Small intestine (tissue), 7 donors: ENCODE measurements at regions not wholly inside any gene's neighbourhood (a gene's known extent, or its start where the extent isn't known, plus 50 kb on each side); places are given as distances from the start of the nearest gene placed in this dataset.

Experiments used
- DNase-seq, 2 donors: peaks; one replicate each; pipeline versions ENCODE4 v3.0.0 to v3.0.0-alpha.2; 2013
- FAIRE-seq: peaks from 2 replicates; lab custom pipeline; 2012; peaks lifted over from hg19 to GRCh38; lab: Jason Lieb, UNC
- H3K27ac ChIP-seq, 3 donors: one replicate each; pipeline ENCODE4 v1.5.1; 2013; ENCODE audit warnings: low read length in 2 of 3, mild to moderate bottlenecking in 2 of 3, control low read depth in 1 of 3, inconsistent platforms in 1 of 3, low read depth in 1 of 3, moderate library complexity in 1 of 3
- H3K27me3 ChIP-seq, 3 donors: one replicate each; pipeline ENCODE4 v1.6.1; 2013; ENCODE audit warnings: low read length in 3 of 3, inconsistent platforms in 1 of 3; ENCODE audit not compliant: control insufficient read depth in 3 of 3, insufficient read depth in 3 of 3
- H3K36me3 ChIP-seq, 3 donors: one replicate each; pipeline ENCODE4 v1.6.1; 2013; ENCODE audit warnings: low read length in 3 of 3, inconsistent platforms in 1 of 3, low read depth in 1 of 3, mild to moderate bottlenecking in 1 of 3, moderate library complexity in 1 of 3; ENCODE audit not compliant: control insufficient read depth in 3 of 3, insufficient read depth in 2 of 3
- H3K4me1 ChIP-seq, 3 donors: one replicate each; pipeline ENCODE4 v1.6.1; 2013; ENCODE audit warnings: low read length in 2 of 3, inconsistent platforms in 1 of 3, low read depth in 1 of 3, mild to moderate bottlenecking in 1 of 3, moderate library complexity in 1 of 3; ENCODE audit not compliant: control insufficient read depth in 3 of 3, insufficient read depth in 2 of 3
- H3K4me3 ChIP-seq, 3 donors: one replicate each; pipeline ENCODE4 v1.5.1; 2013; ENCODE audit warnings: low read length in 3 of 3, control low read depth in 1 of 3, inconsistent platforms in 1 of 3, low read depth in 1 of 3, mild to moderate bottlenecking in 1 of 3, moderate library complexity in 1 of 3
- H3K9me3 ChIP-seq, 2 donors: one replicate each; pipeline ENCODE4 v1.6.1; 2013; ENCODE audit warnings: low read depth in 1 of 2, low read length in 1 of 2; ENCODE audit not compliant: control insufficient read depth in 2 of 2, insufficient read depth in 1 of 2
- WGBS, 3 donors: extraction: QIAGEN DNeasy Blood & Tissue Kit; methylation state at CpG; one replicate each; pipeline ENCODE4 v1.1.7; 2013; 5-methylcytosine and 5-hydroxymethylcytosine counted together
- donor health status: healthy with polysubstance abuse.
- donor health status: control.
- donor health status: control.
- donor health status: Bipolar disorder and iron deficiency.
- donor health status: healthy.

- DNase-seq (no peak), FAIRE-seq (no peak)
- Histone ChIP-seq H3K27ac (no peak overlapping the region), H3K4me1 (no peaks in the 10 kb centered on the region), H3K9me3 (no peaks in the 10 kb centered on the region), H3K4me3 (no peak overlapping the region), H3K36me3 (no peaks in the 10 kb centered on the region), H3K27me3 (no peaks in the 10 kb centered on the region)
- 89 to 91% (median 90%) methylated on average over 2 of the region's 2 CpGs for WGBS, 3 donors
Measured at GRCh38 chr3:117699058-117699457, 989.5 kb downstream of the TUSC7 start.

- H3K27me3 ChIP-seq = no peaks in the 10 kb centered on the region
- no peak overlapping the region for H3K4me3 ChIP-seq
- no peak for DNase-seq
- H3K36me3 ChIP-seq = no peaks in the 10 kb centered on the region
- no peaks in the 10 kb centered on the region for H3K4me1 ChIP-seq
- no peak overlapping the region for H3K27ac ChIP-seq
- 58 to 69% (median 66%) methylated on average over 6 of the region's 6 CpGs for WGBS, 3 donors
- no peaks in the 10 kb centered on the region for H3K9me3 ChIP-seq
- FAIRE-seq = no peak
Measured at GRCh38 chr3:117700573-117701360, 991.2 kb downstream of the TUSC7 start.

GRCh38 chr3:117705011-117705410 is 995.4 kb downstream of the TUSC7 start:
- Histone ChIP-seq H3K36me3 (no peaks in the 10 kb centered on the region), H3K9me3 (no peaks in the 10 kb centered on the region), H3K4me3 (no peak overlapping the region), H3K4me1 (no peaks in the 10 kb centered on the region), H3K27me3 (no peaks in the 10 kb centered on the region), H3K27ac (no peak overlapping the region)
- 58 to 80% (median 63%) methylated on average over 3 of the region's 3 CpGs for WGBS, 3 donors
- DNase-seq (no peak), FAIRE-seq (no peak)

DNA sequence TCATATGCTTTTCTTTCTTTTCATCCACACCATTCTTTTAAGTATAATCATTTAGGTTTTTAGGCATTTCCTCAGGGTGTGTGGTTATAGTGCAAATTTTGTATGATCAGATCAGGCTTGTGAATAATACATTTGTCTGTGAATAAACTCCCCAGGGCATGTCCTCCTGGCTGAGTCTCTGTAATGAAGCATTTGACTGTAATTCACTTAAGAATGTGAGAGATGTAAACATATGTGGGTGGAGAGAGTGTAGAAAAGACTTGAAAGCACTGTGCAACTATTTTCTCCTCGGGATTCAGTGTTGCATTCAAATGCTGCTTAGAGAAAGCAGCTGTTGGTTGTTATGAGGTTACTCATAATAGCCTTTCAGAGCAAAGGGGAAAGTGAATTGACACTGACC is 996.5 kb downstream of the TUSC7 start:
- H3K27ac ChIP-seq = no peak overlapping the region
- no peaks in the 10 kb centered on the region for H3K9me3 ChIP-seq
- no peaks in the 10 kb centered on the region for H3K4me1 ChIP-seq
- no peaks in the 10 kb centered on the region for H3K27me3 ChIP-seq
- no peaks in the 10 kb centered on the region for H3K36me3 ChIP-seq
- 43 to 67% (median 47%) methylated on average over 1 of the region's 1 CpG for WGBS, 3 donors
- FAIRE-seq = no peak
- H3K4me3 ChIP-seq = no peak overlapping the region
- DNase-seq = no peak

DNA sequence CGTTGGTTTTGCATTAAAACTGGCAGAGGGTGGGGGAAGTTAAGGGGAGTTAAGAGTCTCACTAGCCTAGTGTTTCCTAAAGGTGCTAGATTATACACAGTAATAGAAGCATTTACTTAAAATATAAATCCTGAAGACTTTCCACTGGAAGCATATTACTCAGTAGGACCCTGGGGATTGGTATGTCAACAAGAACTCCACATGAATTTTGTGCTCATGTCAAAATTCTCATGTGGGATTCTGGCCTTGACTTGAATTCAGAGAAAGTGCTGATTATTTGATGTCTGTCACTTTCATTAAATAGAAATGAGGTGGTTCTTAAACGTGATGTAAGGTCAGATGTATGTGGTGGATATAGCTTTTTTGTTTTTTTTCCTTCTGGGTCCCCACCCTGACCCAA is 997.2 kb downstream of the TUSC7 start:
- WGBS, 3 donors = 49 to 54% (median 52%) methylated on average over 2 of the region's 2 CpGs
- FAIRE-seq = no peak

GRCh38 chr3:117708601-117709000 is 999.0 kb downstream of the TUSC7 start:
- WGBS, 3 donors = 87 to 90% (median 90%) methylated on average over 3 of the region's 3 CpGs

More for the DNA sequence above, 997.2 kb downstream of the TUSC7 start:
- no peaks in the 10 kb centered on the region for H3K36me3 ChIP-seq
- H3K9me3 ChIP-seq = no peaks in the 10 kb centered on the region
- no peak overlapping the region for H3K4me3 ChIP-seq
- no peak overlapping the region for H3K27ac ChIP-seq
- DNase-seq = no peak
- no peaks in the 10 kb centered on the region for H3K27me3 ChIP-seq
- H3K4me1 ChIP-seq = no peaks in the 10 kb centered on the region

GRCh38 chr3:117709108-117709507 is 999.5 kb downstream of the TUSC7 start:
- DNase-seq (no peak), FAIRE-seq (no peak)
- WGBS, 3 donors = 77 to 82% (median 79%) methylated on average over 2 of the region's 2 CpGs
- no peak overlapping the region for H3K27ac ChIP-seq
- H3K9me3 ChIP-seq = no peaks in the 10 kb centered on the region
- H3K4me1 ChIP-seq = no peaks in the 10 kb centered on the region
- no peak overlapping the region for H3K4me3 ChIP-seq
- no peaks in the 10 kb centered on the region for H3K27me3 ChIP-seq
- no peaks in the 10 kb centered on the region for H3K36me3 ChIP-seq

More at GRCh38 chr3:117708601-117709000, 999.0 kb downstream of the TUSC7 start:
- H3K27ac ChIP-seq = no peak overlapping the region
- H3K9me3 ChIP-seq = no peaks in the 10 kb centered on the region
- no peak for DNase-seq
- no peaks in the 10 kb centered on the region for H3K36me3 ChIP-seq
- no peaks in the 10 kb centered on the region for H3K4me1 ChIP-seq
- no peak overlapping the region for H3K4me3 ChIP-seq
- FAIRE-seq = no peak
- H3K27me3 ChIP-seq = no peaks in the 10 kb centered on the region

- Histone ChIP-seq H3K9me3 (no peaks in the 10 kb centered on the region), H3K4me1 (no peaks in the 10 kb centered on the region), H3K36me3 (no peaks in the 10 kb centered on the region), H3K4me3 (no peak overlapping the region), H3K27me3 (no peaks in the 10 kb centered on the region), H3K27ac (no peak overlapping the region)
- no peak for FAIRE-seq
- no peak for DNase-seq
- WGBS, 3 donors = 53 to 69% (median 62%) methylated on average over 1 of the region's 1 CpG
Measured at GRCh38 chr3:117710501-117710900, 1000.9 kb downstream of the TUSC7 start.
